ENCODE measurements at regions not wholly inside any gene's neighbourhood (a gene's known extent, or its start where the extent isn't known, plus 50 kb on each side); places are given as distances from the start of the nearest gene placed in this dataset.

DNA sequence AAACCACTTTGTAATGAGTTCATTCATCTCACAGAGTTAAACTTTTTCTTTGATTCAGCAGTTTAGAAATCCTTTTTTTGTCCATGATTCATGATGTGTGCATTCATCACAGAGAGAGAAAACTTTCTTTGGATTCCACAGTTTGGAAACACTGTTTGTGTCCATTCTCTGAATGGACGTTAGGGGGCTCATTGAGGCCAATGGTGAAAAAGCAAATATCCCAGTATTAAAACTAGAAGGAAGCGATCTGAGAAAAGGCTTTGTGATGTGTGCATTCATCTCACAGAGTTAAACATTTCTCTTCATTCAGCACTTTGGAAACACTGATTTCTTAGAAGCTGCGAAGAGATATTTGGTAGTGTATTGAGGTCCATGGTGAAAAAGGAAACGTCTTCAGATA is 155.6 kb upstream of the TRIM48 start:
- TF ChIP-seq, protein P1, sequence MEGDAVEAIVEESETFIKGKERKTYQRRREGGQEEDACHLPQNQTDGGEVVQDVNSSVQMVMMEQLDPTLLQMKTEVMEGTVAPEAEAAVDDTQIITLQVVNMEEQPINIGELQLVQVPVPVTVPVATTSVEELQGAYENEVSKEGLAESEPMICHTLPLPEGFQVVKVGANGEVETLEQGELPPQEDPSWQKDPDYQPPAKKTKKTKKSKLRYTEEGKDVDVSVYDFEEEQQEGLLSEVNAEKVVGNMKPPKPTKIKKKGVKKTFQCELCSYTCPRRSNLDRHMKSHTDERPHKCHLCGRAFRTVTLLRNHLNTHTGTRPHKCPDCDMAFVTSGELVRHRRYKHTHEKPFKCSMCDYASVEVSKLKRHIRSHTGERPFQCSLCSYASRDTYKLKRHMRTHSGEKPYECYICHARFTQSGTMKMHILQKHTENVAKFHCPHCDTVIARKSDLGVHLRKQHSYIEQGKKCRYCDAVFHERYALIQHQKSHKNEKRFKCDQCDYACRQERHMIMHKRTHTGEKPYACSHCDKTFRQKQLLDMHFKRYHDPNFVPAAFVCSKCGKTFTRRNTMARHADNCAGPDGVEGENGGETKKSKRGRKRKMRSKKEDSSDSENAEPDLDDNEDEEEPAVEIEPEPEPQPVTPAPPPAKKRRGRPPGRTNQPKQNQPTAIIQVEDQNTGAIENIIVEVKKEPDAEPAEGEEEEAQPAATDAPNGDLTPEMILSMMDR (IDR thresholded peaks at IDR 0.05), result no peak
- no peak for TF ChIP-seq POLR2A (IDR thresholded peaks at IDR 0.05)
- Histone ChIP-seq H3K36me3 (no peaks in the 10 kb centered on the region), H3K27ac (no peak overlapping the region), H3K27me3 (no peaks in the 10 kb centered on the region), H3K4me1 (no peaks in the 10 kb centered on the region), H3K4me3 (no peak overlapping the region), H3K9me3 (peaks cover 0 to 79% (median 39%) of the 10 kb centered on the region in 12 donors)
- ATAC-seq (no peak), DNase-seq (no peak)
- intact Hi-C loops (cut with DNase I), result no loop called here
- WGBS, 4 donors, result 52 to 55% (median 54%) methylated on average over 4 of the region's 4 CpGs

Measured in heart left ventricle (tissue), 16 donors.